Uterus (tissue), 3 donors: ENCODE measurements at regions not wholly inside any gene's neighbourhood (a gene's known extent, or its start where the extent isn't known, plus 50 kb on each side); places are given as distances from the start of the nearest gene placed in this dataset.

ENCODE experiments used
- DNase-seq, 2 donors: peaks; one replicate each; pipeline ENCODE4 v3.0.0-alpha.2; 2019 to 2020
- H3K27ac ChIP-seq, 2 donors: fragments of 200-600 bp; sonication (generic); 1 replicate in 1 of 2; 2 replicates in 1 of 2; pipeline ENCODE4 v1.5.1; 2016 to 2018
- H3K27me3 ChIP-seq, 2 donors: fragments of 200-600 bp; sonication (generic); one replicate each; pipeline ENCODE4 v1.5.1; 2018 to 2019; ENCODE audit warnings: control low read depth in 1 of 2
- H3K36me3 ChIP-seq, 2 donors: fragments of 200-600 bp; sonication (generic); one replicate each; pipeline ENCODE4 v1.5.1; 2019; ENCODE audit warnings: control low read depth in 1 of 2
- H3K4me1 ChIP-seq, 2 donors: fragments of 200-600 bp; sonication (generic); one replicate each; pipeline ENCODE4 v1.5.1; 2018 to 2019; ENCODE audit warnings: control low read depth in 1 of 2
- H3K4me3 ChIP-seq, 2 donors: fragments of 200-600 bp; sonication (generic); 1 replicate in 1 of 2; 2 replicates in 1 of 2; pipeline ENCODE4 v1.5.1; 2018 to 2019; ENCODE audit warnings: mild to moderate bottlenecking in 1 of 2
- H3K9me3 ChIP-seq, 2 donors: fragments of 200-600 bp; sonication (generic); one replicate each; pipeline ENCODE4 v1.5.1; 2019; ENCODE audit warnings: control low read depth in 1 of 2
- POLR2A ChIP-seq, 2 donors: fragments of 450-650 bp; IDR thresholded peaks; one replicate each; pipeline ENCODE4 v1.6.1; 2016; ENCODE audit warnings: antibody characterized with exemption in 2 of 2, mild to moderate bottlenecking in 1 of 2, moderate library complexity in 1 of 2
- intact Hi-C: fragments of 100-400 bp; cut with DNase I; formaldehyde crosslinking; loops from one replicate; pipeline ENCODE4 v1.15.1; 2023; ENCODE audit warnings: low total_unique reads
- TF ChIP-seq, protein P1 (sequence below), 4 experiments: fragments of 200-600 bp in 2 of 4; fragments of 450-650 bp in 2 of 4; sonication (generic) in 2 of 4; IDR thresholded peaks; one replicate each; pipeline ENCODE4 v1.5.1; 2016 to 2019; ENCODE audit warnings: antibody characterized with exemption in 4 of 4, mild to moderate bottlenecking in 2 of 4, moderate library complexity in 1 of 4
- donor health status: DM: yes; HTN: yes; CAD: no.

DNA sequence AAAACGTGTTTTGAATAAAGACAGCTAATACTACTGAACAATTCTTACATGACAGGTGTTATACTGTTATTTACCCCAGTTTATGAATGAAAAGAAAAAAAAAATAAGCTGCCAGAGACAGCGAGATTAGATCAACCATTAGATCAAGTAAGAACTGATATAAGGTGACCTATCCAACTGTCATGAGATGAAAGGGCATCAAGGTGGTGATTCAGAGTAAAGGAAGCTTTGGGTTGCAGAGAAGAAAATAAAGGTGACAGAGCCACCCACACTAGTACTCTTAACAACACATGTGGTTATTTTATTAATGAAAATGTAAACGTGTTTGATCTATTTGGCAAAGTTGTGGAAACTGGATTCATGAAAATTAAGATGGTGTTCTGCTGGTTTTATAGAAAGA lies 435.2 kb downstream of the GABRG2 start:
- intact Hi-C loops: no loop called here

DNA sequence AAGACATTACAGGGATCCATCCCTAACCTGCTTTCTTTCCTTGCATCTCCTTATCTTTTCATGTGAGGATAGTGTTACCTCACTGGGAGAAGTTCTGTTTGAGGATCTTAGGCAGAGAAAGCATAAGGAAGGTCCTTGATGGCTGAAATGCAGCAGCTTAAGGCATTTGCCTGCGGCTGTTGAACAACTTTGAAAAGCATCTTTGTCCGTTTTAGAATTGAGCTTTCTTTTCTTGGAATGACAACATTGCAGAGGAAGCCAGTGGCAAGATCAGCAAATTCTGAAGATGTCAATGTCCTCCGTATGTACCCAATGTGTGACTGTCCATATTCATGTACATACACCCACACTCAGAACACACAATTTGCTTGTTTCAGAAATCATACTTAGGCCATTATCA lies 436.2 kb downstream of the GABRG2 start:
- no peak for TF ChIP-seq POLR2A (IDR thresholded peaks at IDR 0.05)
- TF ChIP-seq, protein P1, sequence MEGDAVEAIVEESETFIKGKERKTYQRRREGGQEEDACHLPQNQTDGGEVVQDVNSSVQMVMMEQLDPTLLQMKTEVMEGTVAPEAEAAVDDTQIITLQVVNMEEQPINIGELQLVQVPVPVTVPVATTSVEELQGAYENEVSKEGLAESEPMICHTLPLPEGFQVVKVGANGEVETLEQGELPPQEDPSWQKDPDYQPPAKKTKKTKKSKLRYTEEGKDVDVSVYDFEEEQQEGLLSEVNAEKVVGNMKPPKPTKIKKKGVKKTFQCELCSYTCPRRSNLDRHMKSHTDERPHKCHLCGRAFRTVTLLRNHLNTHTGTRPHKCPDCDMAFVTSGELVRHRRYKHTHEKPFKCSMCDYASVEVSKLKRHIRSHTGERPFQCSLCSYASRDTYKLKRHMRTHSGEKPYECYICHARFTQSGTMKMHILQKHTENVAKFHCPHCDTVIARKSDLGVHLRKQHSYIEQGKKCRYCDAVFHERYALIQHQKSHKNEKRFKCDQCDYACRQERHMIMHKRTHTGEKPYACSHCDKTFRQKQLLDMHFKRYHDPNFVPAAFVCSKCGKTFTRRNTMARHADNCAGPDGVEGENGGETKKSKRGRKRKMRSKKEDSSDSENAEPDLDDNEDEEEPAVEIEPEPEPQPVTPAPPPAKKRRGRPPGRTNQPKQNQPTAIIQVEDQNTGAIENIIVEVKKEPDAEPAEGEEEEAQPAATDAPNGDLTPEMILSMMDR (IDR thresholded peaks at IDR 0.05): no peak
- no peak overlapping the region for H3K27ac ChIP-seq
- no peaks in the 10 kb centered on the region for H3K27me3 ChIP-seq
- no peaks in the 10 kb centered on the region for H3K4me1 ChIP-seq
- H3K4me3 ChIP-seq: no peak overlapping the region
- no peaks in the 10 kb centered on the region for H3K36me3 ChIP-seq
- no peak for DNase-seq
- H3K9me3 ChIP-seq: no peaks in the 10 kb centered on the region
- intact Hi-C loops: no loop called here

More for the DNA sequence above, 435.2 kb downstream of the GABRG2 start:
- Histone ChIP-seq H3K36me3 (no peaks in the 10 kb centered on the region), H3K27me3 (no peaks in the 10 kb centered on the region), H3K27ac (no peak overlapping the region), H3K9me3 (no peaks in the 10 kb centered on the region), H3K4me1 (no peaks in the 10 kb centered on the region), H3K4me3 (no peak overlapping the region)
- DNase-seq: no peak
- TF ChIP-seq POLR2A (IDR thresholded peaks at IDR 0.05): no peak
- TF ChIP-seq, protein P1 (IDR thresholded peaks at IDR 0.05): no peak

DNA sequence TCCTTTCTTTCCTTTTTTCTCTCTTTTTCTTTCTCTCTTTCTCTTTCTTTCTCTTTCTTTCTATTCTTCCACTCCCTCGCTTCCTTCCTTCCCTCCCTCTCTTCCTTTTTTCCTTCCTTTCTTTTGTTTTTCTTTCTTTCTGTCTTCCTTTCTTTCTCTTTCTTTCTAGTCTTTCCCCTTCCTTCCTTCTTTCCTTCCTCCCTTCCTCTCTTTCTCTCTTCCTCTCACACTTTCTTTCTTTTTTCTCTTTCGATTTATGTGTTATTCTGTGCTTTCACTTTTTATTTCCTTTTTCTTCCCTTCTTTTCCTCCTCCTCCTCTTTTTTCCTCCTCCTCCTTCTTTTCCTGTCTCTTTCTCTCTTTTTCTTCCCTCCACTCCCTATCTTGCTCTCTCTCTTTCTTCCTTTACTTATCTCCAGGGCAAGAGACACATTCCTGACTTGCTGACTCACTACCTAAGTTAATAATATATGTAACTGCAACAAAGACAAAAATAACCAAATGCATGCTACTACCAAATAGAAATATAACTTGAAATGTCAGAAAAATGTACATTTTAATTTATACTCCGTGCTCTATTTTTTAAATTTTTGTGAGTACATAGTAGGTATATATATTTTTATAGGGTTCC lies 445.5 kb downstream of the GABRG2 start:
- no peak for DNase-seq
- no peak overlapping the region for H3K4me3 ChIP-seq

DNA sequence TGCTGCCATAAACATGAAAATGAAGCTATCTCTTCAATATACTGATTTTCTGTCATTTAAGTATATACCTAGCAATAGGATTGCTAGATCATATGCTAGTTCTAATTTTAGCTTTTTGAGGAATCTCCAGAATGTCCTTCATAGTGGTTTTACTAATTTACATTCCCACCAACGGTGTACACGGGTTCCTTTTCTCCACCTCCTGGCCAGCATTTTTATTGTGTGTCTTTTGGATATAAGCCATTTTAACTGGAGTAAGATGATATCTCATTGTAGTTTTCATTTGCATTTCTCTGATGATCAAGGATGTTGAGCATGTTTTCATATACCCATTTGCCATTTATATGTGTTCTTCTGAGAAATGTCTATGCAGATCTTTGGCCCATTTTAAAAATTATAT lies 446.5 kb downstream of the GABRG2 start:
- no peak for TF ChIP-seq POLR2A (IDR thresholded peaks at IDR 0.05)
- TF ChIP-seq, protein P1 (IDR thresholded peaks at IDR 0.05): no peak
- H3K36me3 ChIP-seq: no peaks in the 10 kb centered on the region
- intact Hi-C loops: no loop called here

More for the DNA sequence above, 445.5 kb downstream of the GABRG2 start:
- H3K36me3 ChIP-seq: no peaks in the 10 kb centered on the region
- H3K27ac ChIP-seq: no peak overlapping the region
- intact Hi-C loops: no loop called here
- H3K4me1 ChIP-seq: no peaks in the 10 kb centered on the region
- no peaks in the 10 kb centered on the region for H3K9me3 ChIP-seq
- no peak for TF ChIP-seq POLR2A (IDR thresholded peaks at IDR 0.05)
- TF ChIP-seq, protein P1 (IDR thresholded peaks at IDR 0.05): no peak
- no peaks in the 10 kb centered on the region for H3K27me3 ChIP-seq

DNA sequence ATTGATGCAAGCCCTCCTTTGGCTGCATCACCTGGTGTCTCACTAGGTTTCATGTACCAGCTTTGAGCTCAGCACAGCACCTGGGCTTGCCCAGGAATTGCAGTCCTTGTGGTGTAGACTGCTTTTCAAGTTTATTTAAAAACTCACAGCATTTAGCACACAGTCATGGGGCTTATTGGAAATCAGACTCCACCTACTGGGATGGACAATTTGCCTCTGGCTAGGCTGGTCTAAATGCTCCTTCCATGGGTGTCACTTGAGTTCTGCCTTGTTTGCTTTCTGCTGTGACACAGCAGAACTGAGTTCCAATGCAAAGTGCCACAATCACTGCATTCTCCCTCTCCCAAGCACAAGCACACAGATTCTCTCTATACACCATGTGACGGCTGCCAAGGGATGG lies 453.3 kb downstream of the GABRG2 start:
- H3K36me3 ChIP-seq: no peaks in the 10 kb centered on the region
- no peak for DNase-seq

More for the DNA sequence above, 446.5 kb downstream of the GABRG2 start:
- Histone ChIP-seq H3K9me3 (no peaks in the 10 kb centered on the region), H3K27ac (no peak overlapping the region), H3K4me3 (no peak overlapping the region), H3K4me1 (no peaks in the 10 kb centered on the region), H3K27me3 (no peaks in the 10 kb centered on the region)
- no peak for DNase-seq

More for the DNA sequence above, 453.3 kb downstream of the GABRG2 start:
- Histone ChIP-seq H3K9me3 (no peaks in the 10 kb centered on the region), H3K27ac (no peak overlapping the region), H3K4me1 (no peaks in the 10 kb centered on the region), H3K4me3 (no peak overlapping the region), H3K27me3 (no peaks in the 10 kb centered on the region)
- intact Hi-C loops: no loop called here
- TF ChIP-seq, protein P1 (IDR thresholded peaks at IDR 0.05): no peak
- no peak for TF ChIP-seq POLR2A (IDR thresholded peaks at IDR 0.05)
